ENCODE measurements at regions not wholly inside any gene's neighbourhood (a gene's known extent, or its start where the extent isn't known, plus 50 kb on each side); places are given as distances from the start of the nearest gene placed in this dataset.

DNA sequence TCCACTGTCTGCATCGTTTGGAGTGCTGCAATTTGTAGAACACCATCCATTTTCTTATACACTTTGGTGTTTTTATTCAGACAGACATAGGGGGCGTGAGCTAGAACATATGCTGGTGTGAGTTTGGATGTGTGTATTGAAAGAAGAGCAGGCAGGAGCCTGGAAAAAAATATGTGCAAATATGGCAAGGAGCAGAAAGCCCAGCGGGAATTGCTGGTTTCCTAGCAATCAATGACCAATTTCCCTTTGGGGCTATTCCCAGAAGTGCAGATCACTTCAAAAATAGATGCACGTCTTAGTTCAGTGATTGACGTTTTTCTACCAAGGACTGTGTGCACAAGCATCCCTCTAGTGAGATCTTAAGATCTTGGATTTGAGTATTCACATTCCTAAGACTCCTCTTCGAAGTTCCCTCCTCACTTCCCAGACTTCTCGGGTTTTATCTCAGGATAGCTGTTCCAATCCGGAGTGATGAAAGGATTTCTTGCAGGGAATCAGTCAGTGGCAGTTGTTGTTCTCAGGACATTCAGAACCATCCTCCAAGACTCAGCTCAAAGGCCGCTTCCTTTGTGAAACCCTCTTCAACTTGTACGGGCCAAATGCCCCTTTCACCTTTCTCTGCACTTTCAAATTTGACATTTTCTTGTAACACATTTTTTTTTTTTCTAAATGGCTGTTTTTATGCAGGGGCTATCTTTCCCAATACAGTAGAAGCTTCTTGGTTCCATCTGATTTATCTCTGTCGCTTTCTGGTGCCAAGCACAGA, 268.7 kb upstream of the ASIC2 start:
- Mint-ChIP-seq H3K27ac (ENCODE audit: unreplicated experiment) (no peak overlapping the region), H3K4me3 (ENCODE audit: unreplicated experiment) (no peak overlapping the region), H3K9me3 (ENCODE audit: unreplicated experiment) (peaks cover 5% of the 10 kb centered on the region), H3K36me3 (ENCODE audit: low read depth, unreplicated experiment) (no peaks in the 10 kb centered on the region), H3K27me3 (ENCODE audit: unreplicated experiment) (no peaks in the 10 kb centered on the region), H3K4me1 (ENCODE audit: unreplicated experiment) (no peaks in the 10 kb centered on the region)
- no peak for DNase-seq (ENCODE audit: low spot score)
- TF ChIP-seq, protein P1, sequence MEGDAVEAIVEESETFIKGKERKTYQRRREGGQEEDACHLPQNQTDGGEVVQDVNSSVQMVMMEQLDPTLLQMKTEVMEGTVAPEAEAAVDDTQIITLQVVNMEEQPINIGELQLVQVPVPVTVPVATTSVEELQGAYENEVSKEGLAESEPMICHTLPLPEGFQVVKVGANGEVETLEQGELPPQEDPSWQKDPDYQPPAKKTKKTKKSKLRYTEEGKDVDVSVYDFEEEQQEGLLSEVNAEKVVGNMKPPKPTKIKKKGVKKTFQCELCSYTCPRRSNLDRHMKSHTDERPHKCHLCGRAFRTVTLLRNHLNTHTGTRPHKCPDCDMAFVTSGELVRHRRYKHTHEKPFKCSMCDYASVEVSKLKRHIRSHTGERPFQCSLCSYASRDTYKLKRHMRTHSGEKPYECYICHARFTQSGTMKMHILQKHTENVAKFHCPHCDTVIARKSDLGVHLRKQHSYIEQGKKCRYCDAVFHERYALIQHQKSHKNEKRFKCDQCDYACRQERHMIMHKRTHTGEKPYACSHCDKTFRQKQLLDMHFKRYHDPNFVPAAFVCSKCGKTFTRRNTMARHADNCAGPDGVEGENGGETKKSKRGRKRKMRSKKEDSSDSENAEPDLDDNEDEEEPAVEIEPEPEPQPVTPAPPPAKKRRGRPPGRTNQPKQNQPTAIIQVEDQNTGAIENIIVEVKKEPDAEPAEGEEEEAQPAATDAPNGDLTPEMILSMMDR (IDR thresholded peaks at IDR 0.05; ENCODE audit: unreplicated experiment), result no peak

DNA sequence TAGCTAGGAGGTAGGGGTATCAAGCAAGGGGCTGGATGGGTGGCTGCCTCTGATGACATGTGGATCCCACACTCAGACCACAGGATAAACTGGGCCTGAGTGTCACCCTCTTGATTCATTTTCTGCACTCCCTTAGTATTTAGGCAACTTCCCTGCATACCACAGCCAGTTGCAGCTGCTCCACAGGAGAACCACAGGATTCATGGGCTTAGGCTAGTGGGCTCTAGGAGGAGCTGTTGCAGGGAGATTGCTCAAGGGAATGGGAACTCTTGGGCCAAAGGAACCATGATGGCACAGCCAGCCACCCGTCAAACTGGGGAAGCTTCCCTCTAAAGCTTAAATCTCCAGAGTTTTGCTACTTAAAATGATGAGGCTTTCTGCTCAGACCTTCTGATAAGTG, 269.7 kb upstream of the ASIC2 start:
- no peaks in the 10 kb centered on the region for H3K36me3 Mint-ChIP-seq (ENCODE audit: low read depth, unreplicated experiment)
- H3K4me1 Mint-ChIP-seq (ENCODE audit: unreplicated experiment), result no peaks in the 10 kb centered on the region
- H3K27me3 Mint-ChIP-seq (ENCODE audit: unreplicated experiment), result no peaks in the 10 kb centered on the region
- TF ChIP-seq, protein P1 (IDR thresholded peaks at IDR 0.05; ENCODE audit: unreplicated experiment), result no peak
- H3K27ac Mint-ChIP-seq (ENCODE audit: unreplicated experiment), result no peak overlapping the region
- no peak for DNase-seq (ENCODE audit: low spot score)
- H3K4me3 Mint-ChIP-seq (ENCODE audit: unreplicated experiment), result no peak overlapping the region
- peaks cover 5% of the 10 kb centered on the region for H3K9me3 Mint-ChIP-seq (ENCODE audit: unreplicated experiment)

DNA sequence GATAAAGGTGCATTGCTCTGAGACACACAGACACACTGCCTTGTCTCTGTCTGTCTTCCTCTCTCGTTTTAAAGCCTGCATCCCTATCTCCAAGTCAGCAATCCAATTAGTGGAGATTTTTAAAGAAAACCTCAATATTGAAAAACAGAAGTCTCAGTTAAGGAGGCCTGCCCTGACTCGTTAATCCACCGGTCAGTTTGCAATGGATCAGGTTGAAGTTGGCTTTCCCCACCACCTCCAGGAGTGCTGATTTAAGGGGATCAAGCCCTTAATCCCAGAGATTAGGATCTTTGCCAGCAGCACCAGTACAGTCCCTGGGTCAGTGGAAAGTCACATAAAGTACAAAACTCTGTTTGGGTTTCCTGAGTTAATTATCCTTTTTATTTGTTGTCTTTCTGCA, 271.1 kb upstream of the ASIC2 start:
- Mint-ChIP-seq H3K27me3 (ENCODE audit: unreplicated experiment) (no peaks in the 10 kb centered on the region), H3K4me1 (ENCODE audit: unreplicated experiment) (no peaks in the 10 kb centered on the region), H3K9me3 (ENCODE audit: unreplicated experiment) (peaks cover 5% of the 10 kb centered on the region), H3K27ac (ENCODE audit: unreplicated experiment) (no peak overlapping the region), H3K4me3 (ENCODE audit: unreplicated experiment) (no peak overlapping the region), H3K36me3 (ENCODE audit: low read depth, unreplicated experiment) (no peaks in the 10 kb centered on the region)
- TF ChIP-seq, protein P1 (IDR thresholded peaks at IDR 0.05; ENCODE audit: unreplicated experiment), result no peak
- no peak for DNase-seq (ENCODE audit: low spot score)

DNA sequence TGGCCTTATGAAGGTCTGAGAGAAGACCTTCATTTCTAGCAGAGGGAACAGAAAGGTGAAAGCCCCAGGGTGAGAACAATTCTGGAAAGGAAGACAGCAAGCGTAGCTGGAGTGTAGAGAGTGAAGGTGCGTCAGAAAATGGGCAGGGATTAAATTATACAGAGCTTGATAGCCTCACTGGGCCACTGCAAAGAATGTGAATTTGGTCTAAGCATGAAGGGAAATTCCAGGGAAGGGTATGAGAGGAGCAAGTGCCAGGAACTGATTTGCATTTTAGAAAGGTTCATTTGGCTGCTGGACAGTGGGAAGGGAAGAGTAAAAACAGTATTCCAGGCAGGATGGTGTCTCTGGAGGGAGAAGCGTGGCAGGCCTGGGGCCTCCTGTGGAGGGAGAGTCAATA, 274.1 kb upstream of the ASIC2 start:
- no peak for DNase-seq (ENCODE audit: low spot score)
- Mint-ChIP-seq H3K36me3 (ENCODE audit: low read depth, unreplicated experiment) (no peaks in the 10 kb centered on the region), H3K27ac (ENCODE audit: unreplicated experiment) (no peak overlapping the region), H3K27me3 (ENCODE audit: unreplicated experiment) (peaks cover 2% of the 10 kb centered on the region), H3K9me3 (ENCODE audit: unreplicated experiment) (peaks cover 5% of the 10 kb centered on the region), H3K4me3 (ENCODE audit: unreplicated experiment) (no peak overlapping the region), H3K4me1 (ENCODE audit: unreplicated experiment) (no peaks in the 10 kb centered on the region)
- TF ChIP-seq, protein P1 (IDR thresholded peaks at IDR 0.05; ENCODE audit: unreplicated experiment), result no peak

DNA sequence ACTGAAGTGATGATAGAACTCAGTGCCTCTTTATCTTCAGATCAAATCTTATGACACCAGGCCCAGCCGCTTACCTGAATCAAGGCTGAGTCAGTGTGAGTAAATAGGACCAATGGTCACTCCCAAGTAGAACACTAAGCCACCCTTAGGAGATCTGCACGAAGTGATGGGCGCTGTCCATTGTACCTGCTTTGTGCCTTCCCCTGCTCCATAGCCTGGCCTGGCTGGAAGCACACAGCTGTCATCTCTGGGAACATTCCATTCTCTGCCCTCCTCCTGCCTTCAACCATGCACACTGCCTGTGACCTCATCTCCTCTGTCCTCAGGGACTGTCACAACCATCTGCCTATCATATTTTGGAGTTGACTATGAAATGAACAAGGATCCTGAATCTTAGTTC, 279.5 kb upstream of the ASIC2 start:
- no peaks in the 10 kb centered on the region for H3K4me1 Mint-ChIP-seq (ENCODE audit: unreplicated experiment)
- H3K36me3 Mint-ChIP-seq (ENCODE audit: low read depth, unreplicated experiment), result no peaks in the 10 kb centered on the region
- TF ChIP-seq, protein P1 (IDR thresholded peaks at IDR 0.05; ENCODE audit: unreplicated experiment), result no peak
- no peaks in the 10 kb centered on the region for H3K9me3 Mint-ChIP-seq (ENCODE audit: unreplicated experiment)
- H3K27ac Mint-ChIP-seq (ENCODE audit: unreplicated experiment), result no peak overlapping the region
- H3K4me3 Mint-ChIP-seq (ENCODE audit: unreplicated experiment), result no peak overlapping the region
- DNase-seq (ENCODE audit: low spot score), result peak; percentile 19
- peaks cover 2% of the 10 kb centered on the region for H3K27me3 Mint-ChIP-seq (ENCODE audit: unreplicated experiment)
